Osteoblast (primary cell): ENCODE measurements at regions not wholly inside any gene's neighbourhood (a gene's known extent, or its start where the extent isn't known, plus 50 kb on each side); places are given as distances from the start of the nearest gene placed in this dataset.

Experiments used
- DNase-seq: peaks from one replicate; pipeline ENCODE4 v3.0.0; 2011; ENCODE audit warnings: low spot score, mixed read lengths; ENCODE audit not compliant: insufficient read length; ENCODE audit errors: missing footprints
- H2AFZ ChIP-seq: 2 replicates; pipeline ENCODE4 v1.6.0; 2011; ENCODE audit warnings: mild to moderate bottlenecking, low read length
- H3K27ac ChIP-seq: 2 replicates; pipeline ENCODE4 v1.5.1; 2011; ENCODE audit warnings: mild to moderate bottlenecking, low read depth, low read length, moderate library complexity
- H3K27me3 ChIP-seq: 2 replicates; pipeline ENCODE4 v1.6.0; 2012; ENCODE audit warnings: mild to moderate bottlenecking, control low read depth, inconsistent platforms, low read length, moderate library complexity; ENCODE audit not compliant: insufficient read depth
- H3K36me3 ChIP-seq: 2 replicates; pipeline ENCODE4 v1.5.1; 2011; ENCODE audit warnings: mild to moderate bottlenecking, low read length, control low read depth, moderate library complexity; ENCODE audit not compliant: insufficient read depth
- H3K4me1 ChIP-seq: 2 replicates; pipeline ENCODE4 v1.5.1; 2011; ENCODE audit warnings: mild to moderate bottlenecking, low read length, control low read depth, moderate library complexity; ENCODE audit not compliant: insufficient read depth
- H3K4me2 ChIP-seq: 2 replicates; pipeline ENCODE4 v1.6.0; 2011; ENCODE audit warnings: mild to moderate bottlenecking, low read length; ENCODE audit not compliant: insufficient read depth
- H3K4me3 ChIP-seq: fragments of 200-600 bp; sonication (generic); 3 replicates; pipeline ENCODE4 v1.5.1; 2012; ENCODE audit warnings: mild to moderate bottlenecking, low read length, inconsistent platforms; ENCODE audit not compliant: insufficient read depth
- H3K79me2 ChIP-seq: 2 replicates; pipeline ENCODE4 v1.6.0; 2012; ENCODE audit warnings: mild to moderate bottlenecking, low read length, control low read depth, inconsistent platforms; ENCODE audit not compliant: insufficient read depth
- H3K9me3 ChIP-seq: 2 replicates; pipeline ENCODE4 v1.5.1; 2011; ENCODE audit warnings: low read depth, low read length, control low read depth
- H4K20me1 ChIP-seq: 2 replicates; pipeline ENCODE4 v1.6.0; 2012; ENCODE audit warnings: mild to moderate bottlenecking, low read length, control low read depth; ENCODE audit not compliant: insufficient read depth
- CTCF ChIP-seq: IDR thresholded peaks from 2 replicates; pipeline ENCODE4 v1.5.1; 2011; ENCODE audit warnings: mild to moderate bottlenecking, low read depth, low read length, moderate library complexity; ENCODE audit errors: extremely low read depth

GRCh38 chr10:33117230-33117629 is 159.2 kb upstream of the ITGB1 start:
- H3K79me2 ChIP-seq, result no peaks in the 10 kb centered on the region
- H3K27ac ChIP-seq, result no peak overlapping the region
- H2AFZ ChIP-seq, result no peak overlapping the region
- no peak overlapping the region for H3K4me2 ChIP-seq
- no peaks in the 10 kb centered on the region for H4K20me1 ChIP-seq
- H3K4me3 ChIP-seq, result no peak overlapping the region
- no peak for TF ChIP-seq CTCF
- H3K36me3 ChIP-seq, result no peaks in the 10 kb centered on the region
- H3K4me1 ChIP-seq, result peaks cover 64% of the 10 kb centered on the region
- no peaks in the 10 kb centered on the region for H3K27me3 ChIP-seq
- H3K9me3 ChIP-seq, result no peaks in the 10 kb centered on the region
- DNase-seq, result no peak

GRCh38 chr10:33115738-33116719 is 158.0 kb upstream of the ITGB1 start:
- Histone ChIP-seq H3K27ac (peak overlapping the region; percentile 70), H3K4me3 (no peak overlapping the region), H3K79me2 (no peaks in the 10 kb centered on the region), H3K4me2 (no peak overlapping the region), H3K9me3 (no peaks in the 10 kb centered on the region), H3K36me3 (no peaks in the 10 kb centered on the region), H2AFZ (no peak overlapping the region), H4K20me1 (no peaks in the 10 kb centered on the region), H3K4me1 (peaks cover 54% of the 10 kb centered on the region), H3K27me3 (no peaks in the 10 kb centered on the region)
- TF ChIP-seq CTCF, result peak; percentile 60
- peak; percentile 77 for DNase-seq

GRCh38 chr10:33114451-33114952 is 156.5 kb upstream of the ITGB1 start:
- no peak overlapping the region for H2AFZ ChIP-seq
- no peaks in the 10 kb centered on the region for H3K79me2 ChIP-seq
- peak overlapping the region; percentile 70 for H3K27ac ChIP-seq
- H3K36me3 ChIP-seq, result no peaks in the 10 kb centered on the region
- peaks cover 69% of the 10 kb centered on the region for H3K4me1 ChIP-seq
- no peaks in the 10 kb centered on the region for H3K27me3 ChIP-seq
- H4K20me1 ChIP-seq, result no peaks in the 10 kb centered on the region
- no peak for DNase-seq
- TF ChIP-seq CTCF, result no peak
- peak overlapping the region; percentile 50 for H3K4me2 ChIP-seq
- H3K9me3 ChIP-seq, result no peaks in the 10 kb centered on the region
- peak overlapping the region; percentile 21 for H3K4me3 ChIP-seq

- peak overlapping the region; percentile 70 for H3K27ac ChIP-seq
- no peaks in the 10 kb centered on the region for H3K79me2 ChIP-seq
- no peaks in the 10 kb centered on the region for H3K27me3 ChIP-seq
- no peaks in the 10 kb centered on the region for H3K9me3 ChIP-seq
- no peaks in the 10 kb centered on the region for H4K20me1 ChIP-seq
- TF ChIP-seq CTCF, result no peak
- H3K4me1 ChIP-seq, result peaks cover 71% of the 10 kb centered on the region
- no peak for DNase-seq
- no peaks in the 10 kb centered on the region for H3K36me3 ChIP-seq
- no peak overlapping the region for H2AFZ ChIP-seq
- H3K4me2 ChIP-seq, result peak overlapping the region; percentile 51
- H3K4me3 ChIP-seq, result no peak overlapping the region
Observed at GRCh38 chr10:33113466-33113865, 155.4 kb upstream of the ITGB1 start.
